Activated naive CD4-positive, alpha-beta T cell treated with anti-CD3 and anti-CD28 coated beads, Interleukin-2, amount 50 U/mL, for 24 hours (primary cell): ENCODE measurements at regions not wholly inside any gene's neighbourhood (a gene's known extent, or its start where the extent isn't known, plus 50 kb on each side); places are given as distances from the start of the nearest gene placed in this dataset.

Source experiments
- H3K27ac Mint-ChIP-seq: one replicate; pipeline ENCODE4 v1.8.0; 2021; ENCODE audit warnings: mild to moderate bottlenecking, mixed read lengths
- H3K27me3 Mint-ChIP-seq: one replicate; pipeline ENCODE4 v1.8.0; 2021; ENCODE audit warnings: mixed read lengths
- H3K36me3 Mint-ChIP-seq: one replicate; pipeline ENCODE4 v1.8.0; 2021; ENCODE audit warnings: mixed read lengths
- H3K4me1 Mint-ChIP-seq: one replicate; pipeline ENCODE4 v1.8.0; 2021; ENCODE audit warnings: mixed read lengths
- H3K4me3 Mint-ChIP-seq: one replicate; pipeline ENCODE4 v1.8.0; 2021; ENCODE audit warnings: mild to moderate bottlenecking, mixed read lengths
- H3K9me3 Mint-ChIP-seq: one replicate; pipeline ENCODE4 v1.8.0; 2021; ENCODE audit warnings: mixed read lengths

DNA sequence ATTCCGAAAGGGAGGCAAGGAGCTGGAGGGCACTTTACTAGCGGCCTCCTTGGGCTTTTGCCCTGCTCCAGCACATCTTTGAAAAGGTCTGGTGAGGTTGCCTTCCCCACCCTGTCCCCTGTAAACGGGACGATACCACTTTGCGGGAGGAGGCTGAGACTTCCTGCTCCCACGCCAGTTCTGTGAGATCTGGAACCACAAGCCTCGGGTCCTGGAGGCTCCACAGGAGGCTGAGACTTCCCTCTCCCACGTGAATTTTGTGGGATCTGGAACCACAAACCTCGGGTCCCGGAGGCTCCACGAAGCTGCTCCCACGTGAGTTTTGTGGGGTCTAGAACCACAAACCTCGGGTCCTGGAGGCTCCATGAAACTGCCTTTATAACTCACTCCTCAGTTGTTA is 209.3 kb downstream of the DLL1 start:
- Mint-ChIP-seq H3K4me3 (no peak overlapping the region), H3K9me3 (no peaks in the 10 kb centered on the region), H3K27me3 (no peaks in the 10 kb centered on the region), H3K27ac (no peak overlapping the region), H3K4me1 (peaks cover 7% of the 10 kb centered on the region), H3K36me3 (no peaks in the 10 kb centered on the region)

DNA sequence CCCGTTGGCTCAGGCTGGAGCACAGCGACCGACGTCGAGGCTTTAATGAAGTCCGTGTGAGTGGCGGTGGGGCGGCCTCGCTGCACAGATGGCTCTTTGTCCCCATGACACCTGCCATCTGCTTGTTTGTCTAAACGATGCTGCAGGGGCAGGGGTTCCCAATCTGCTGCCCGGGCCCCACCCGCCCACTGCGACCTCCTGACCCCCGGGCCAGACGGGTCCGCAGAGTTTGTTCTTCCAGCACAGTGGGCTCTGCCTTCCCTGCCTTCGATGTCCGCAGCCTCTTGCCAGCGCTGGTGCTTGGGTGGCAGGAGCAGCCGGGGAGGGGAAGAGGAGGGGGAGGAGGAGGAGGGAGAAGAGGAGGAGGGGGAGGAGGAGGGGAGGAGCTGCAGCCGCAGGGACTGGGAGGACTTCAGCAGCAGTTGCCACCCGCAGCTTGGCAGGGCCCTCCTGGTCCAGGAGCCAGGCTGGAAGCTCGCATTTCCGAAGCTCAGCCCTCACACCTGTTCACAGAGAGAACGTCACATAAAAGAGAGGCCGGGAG is 210.0 kb downstream of the DLL1 start:
- Mint-ChIP-seq H3K27ac (no peak overlapping the region), H3K4me1 (peaks cover 7% of the 10 kb centered on the region), H3K4me3 (no peak overlapping the region), H3K36me3 (no peaks in the 10 kb centered on the region), H3K27me3 (no peaks in the 10 kb centered on the region), H3K9me3 (no peaks in the 10 kb centered on the region)

DNA sequence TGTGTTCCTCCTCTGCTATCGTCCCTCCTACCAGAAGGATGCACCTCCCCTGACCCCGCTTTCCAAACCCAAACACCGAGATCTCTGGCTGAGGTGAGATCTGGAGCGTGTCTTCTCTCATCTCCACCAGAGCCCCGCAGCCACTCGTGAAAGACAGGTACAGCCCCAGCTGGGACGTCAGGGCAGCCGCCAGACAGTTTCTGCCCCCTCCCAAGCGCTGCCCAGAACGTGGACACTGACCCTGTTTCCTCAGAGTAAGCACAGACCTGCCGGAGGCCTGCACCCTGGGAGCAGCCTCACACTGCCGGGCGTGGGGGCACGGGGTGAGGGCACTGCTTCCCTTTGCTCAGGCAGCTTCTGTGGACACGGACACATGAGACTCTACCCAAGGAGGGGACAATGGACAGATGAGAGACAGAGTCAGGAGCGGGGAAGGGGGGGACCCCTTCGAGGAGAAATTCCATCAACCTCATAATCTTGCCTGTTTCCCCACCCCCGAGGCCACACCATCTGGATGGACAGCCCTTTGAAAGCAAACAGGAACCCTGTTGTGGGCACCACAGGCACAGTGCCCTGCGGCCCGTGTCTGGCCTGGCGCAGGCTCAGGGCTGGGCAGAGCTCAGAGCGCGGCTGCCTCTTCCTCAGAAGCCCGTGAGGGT is 210.6 kb downstream of the DLL1 start:
- Mint-ChIP-seq H3K27ac (no peak overlapping the region), H3K36me3 (no peaks in the 10 kb centered on the region), H3K4me3 (no peak overlapping the region), H3K4me1 (peaks cover 7% of the 10 kb centered on the region), H3K27me3 (no peaks in the 10 kb centered on the region), H3K9me3 (no peaks in the 10 kb centered on the region)

DNA sequence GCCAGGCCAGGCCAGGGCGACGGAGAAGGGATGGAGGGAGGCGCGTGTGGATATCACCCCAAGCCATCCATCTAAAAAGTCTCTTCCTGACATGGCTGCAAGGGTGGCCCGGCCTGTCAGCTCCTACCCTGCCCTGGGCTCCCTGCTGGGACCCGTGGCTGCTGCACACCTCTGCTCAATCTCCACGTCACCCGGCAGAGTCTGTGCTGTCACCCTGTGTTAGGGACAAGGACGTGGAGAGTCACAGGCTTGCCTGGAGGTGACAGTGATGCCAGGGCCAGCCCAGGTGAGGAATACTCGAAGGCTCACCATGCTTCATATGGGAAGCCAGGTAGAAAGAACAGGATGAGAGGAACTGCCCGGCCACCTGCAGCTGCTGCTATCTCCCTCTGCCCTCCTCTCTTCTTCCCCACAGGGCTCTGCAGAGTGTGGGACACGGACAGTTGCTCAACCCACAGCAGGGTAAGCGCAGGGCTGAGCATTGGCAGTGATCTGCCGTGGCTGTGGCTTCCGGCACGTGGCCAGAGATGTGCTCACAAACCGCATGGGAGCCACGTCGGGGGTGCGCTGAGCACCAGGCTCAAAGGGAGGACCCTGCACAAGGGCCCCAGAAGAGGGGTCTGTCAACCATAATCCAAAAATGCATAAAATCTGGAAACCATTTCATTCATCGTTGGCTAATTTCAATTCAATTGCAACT is 214.3 kb downstream of the DLL1 start:
- H3K36me3 Mint-ChIP-seq, result no peaks in the 10 kb centered on the region
- no peaks in the 10 kb centered on the region for H3K27me3 Mint-ChIP-seq
- H3K4me3 Mint-ChIP-seq, result no peak overlapping the region
- H3K27ac Mint-ChIP-seq, result no peak overlapping the region
- H3K4me1 Mint-ChIP-seq, result no peaks in the 10 kb centered on the region
- H3K9me3 Mint-ChIP-seq, result no peaks in the 10 kb centered on the region

DNA sequence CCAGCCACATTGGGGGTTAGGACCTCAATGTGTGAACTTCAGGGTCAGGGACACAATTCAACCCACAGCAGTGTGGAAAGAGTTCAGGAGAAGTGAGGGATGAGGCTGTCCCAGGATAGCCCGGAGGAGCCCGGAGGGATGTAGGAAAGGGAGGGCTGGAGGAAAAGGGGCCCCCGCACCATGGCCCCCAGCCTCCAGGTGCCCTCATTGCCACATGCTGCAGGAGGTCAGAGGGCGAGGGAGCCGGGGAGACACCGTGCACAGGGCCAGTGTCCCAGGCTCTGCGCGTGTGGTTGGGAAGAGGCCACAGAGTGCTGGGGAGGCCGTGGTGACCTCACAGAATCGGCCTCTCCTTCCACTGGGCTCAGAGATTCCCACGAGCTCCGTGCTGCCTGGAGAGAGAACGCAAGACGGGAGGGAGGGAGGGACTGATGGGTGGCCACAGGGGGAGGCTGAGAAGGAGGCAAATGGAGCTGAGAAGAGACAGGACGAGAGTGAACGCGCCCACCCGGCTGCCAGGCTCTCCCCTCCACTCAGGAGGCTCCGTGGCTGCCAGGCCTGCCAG is 215.1 kb downstream of the DLL1 start:
- H3K36me3 Mint-ChIP-seq, result no peaks in the 10 kb centered on the region
- H3K9me3 Mint-ChIP-seq, result no peaks in the 10 kb centered on the region
- no peak overlapping the region for H3K27ac Mint-ChIP-seq
- peaks cover 7% of the 10 kb centered on the region for H3K27me3 Mint-ChIP-seq
- H3K4me1 Mint-ChIP-seq, result no peaks in the 10 kb centered on the region
- no peak overlapping the region for H3K4me3 Mint-ChIP-seq

DNA sequence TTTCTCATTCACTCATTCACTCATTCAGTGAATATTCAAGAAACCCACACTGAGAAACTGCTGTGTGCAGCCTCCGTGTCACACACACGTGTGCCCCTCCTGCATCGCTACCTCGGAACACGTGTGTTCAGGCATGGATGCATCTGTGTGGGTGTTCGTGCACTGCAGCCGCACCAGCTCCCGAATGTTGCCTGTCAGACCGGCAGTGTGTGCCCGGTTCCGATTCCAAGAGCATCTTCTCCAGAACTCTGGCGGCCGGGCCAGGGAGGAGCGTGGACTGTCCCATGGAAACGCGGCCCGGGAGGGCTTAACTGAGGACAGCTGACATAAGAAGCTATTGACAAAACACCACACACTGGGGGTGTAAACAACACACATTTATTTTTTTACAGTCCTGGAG is 216.0 kb downstream of the DLL1 start:
- H3K4me3 Mint-ChIP-seq, result no peak overlapping the region
- peaks cover 7% of the 10 kb centered on the region for H3K27me3 Mint-ChIP-seq
- no peak overlapping the region for H3K27ac Mint-ChIP-seq
- H3K36me3 Mint-ChIP-seq, result peaks cover 3% of the 10 kb centered on the region
- peaks cover 6% of the 10 kb centered on the region for H3K9me3 Mint-ChIP-seq
- H3K4me1 Mint-ChIP-seq, result no peaks in the 10 kb centered on the region

DNA sequence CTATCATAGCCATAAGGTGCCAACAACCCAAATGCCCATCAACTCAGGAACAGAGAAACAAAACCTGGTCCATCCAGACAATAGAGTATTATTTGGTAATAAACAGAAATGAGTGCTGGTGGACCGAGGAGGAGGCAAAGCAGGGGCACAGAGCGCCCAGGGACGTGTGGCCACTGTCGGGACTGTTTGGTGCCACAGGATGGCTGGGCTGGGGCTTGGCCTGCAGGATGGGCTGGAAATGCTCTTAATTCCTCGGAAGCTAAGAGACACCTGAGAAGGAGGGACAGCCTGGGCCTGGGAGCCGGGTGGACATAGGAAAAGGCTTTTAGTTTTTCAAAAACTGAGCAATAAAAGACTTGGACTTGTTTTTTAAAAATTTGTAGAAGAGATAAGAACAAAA is 216.4 kb downstream of the DLL1 start:
- no peaks in the 10 kb centered on the region for H3K4me1 Mint-ChIP-seq
- H3K4me3 Mint-ChIP-seq, result no peak overlapping the region
- peaks cover 9% of the 10 kb centered on the region for H3K9me3 Mint-ChIP-seq
- H3K36me3 Mint-ChIP-seq, result peaks cover 3% of the 10 kb centered on the region
- H3K27ac Mint-ChIP-seq, result no peak overlapping the region
- H3K27me3 Mint-ChIP-seq, result peaks cover 7% of the 10 kb centered on the region

DNA sequence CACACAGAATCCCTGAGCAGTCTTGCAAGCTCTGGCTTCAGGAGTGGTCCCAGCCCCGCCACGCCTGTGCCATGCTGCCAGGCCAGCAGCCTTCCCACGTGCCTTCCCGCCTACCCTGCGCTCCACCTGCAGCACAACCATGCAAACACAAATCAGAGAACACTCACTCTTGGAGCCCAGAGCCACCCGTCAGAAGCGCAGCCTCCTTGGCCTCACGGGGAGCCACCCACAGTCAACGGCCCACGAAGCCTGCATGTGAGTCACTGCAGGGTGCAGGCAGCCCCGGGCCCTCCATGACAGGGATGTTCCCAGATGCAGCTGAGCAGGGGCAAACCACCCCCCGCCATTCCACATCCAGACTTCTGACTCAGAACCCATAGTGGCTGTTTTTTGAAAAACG is 217.0 kb downstream of the DLL1 start:
- H3K9me3 Mint-ChIP-seq, result peaks cover 12% of the 10 kb centered on the region
- H3K27me3 Mint-ChIP-seq, result peaks cover 7% of the 10 kb centered on the region
- peaks cover 3% of the 10 kb centered on the region for H3K36me3 Mint-ChIP-seq
- no peak overlapping the region for H3K4me3 Mint-ChIP-seq
- H3K4me1 Mint-ChIP-seq, result no peaks in the 10 kb centered on the region
- no peak overlapping the region for H3K27ac Mint-ChIP-seq

DNA sequence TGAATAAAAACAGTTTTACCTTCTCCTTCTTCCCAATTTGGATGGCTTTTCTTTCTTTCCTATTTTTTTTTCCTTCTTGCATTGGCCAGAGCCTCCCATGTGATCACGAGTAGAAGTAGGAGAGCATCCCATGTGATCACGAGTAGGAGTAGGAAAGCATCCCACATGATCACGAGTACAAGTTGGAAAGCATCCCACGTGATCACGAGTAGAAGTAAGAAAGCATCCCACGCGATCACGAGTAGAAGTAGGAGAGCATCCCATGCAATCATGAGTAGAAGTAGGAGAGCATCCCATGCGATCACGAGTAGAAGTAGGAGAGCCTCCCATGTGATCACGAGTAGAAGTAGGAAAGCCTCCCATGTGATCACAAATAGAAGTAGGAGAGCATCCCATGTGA is 218.6 kb downstream of the DLL1 start:
- H3K4me3 Mint-ChIP-seq, result no peak overlapping the region
- no peak overlapping the region for H3K27ac Mint-ChIP-seq
- H3K9me3 Mint-ChIP-seq, result peaks cover 12% of the 10 kb centered on the region
- no peaks in the 10 kb centered on the region for H3K4me1 Mint-ChIP-seq
- peaks cover 7% of the 10 kb centered on the region for H3K27me3 Mint-ChIP-seq
- H3K36me3 Mint-ChIP-seq, result peaks cover 3% of the 10 kb centered on the region

DNA sequence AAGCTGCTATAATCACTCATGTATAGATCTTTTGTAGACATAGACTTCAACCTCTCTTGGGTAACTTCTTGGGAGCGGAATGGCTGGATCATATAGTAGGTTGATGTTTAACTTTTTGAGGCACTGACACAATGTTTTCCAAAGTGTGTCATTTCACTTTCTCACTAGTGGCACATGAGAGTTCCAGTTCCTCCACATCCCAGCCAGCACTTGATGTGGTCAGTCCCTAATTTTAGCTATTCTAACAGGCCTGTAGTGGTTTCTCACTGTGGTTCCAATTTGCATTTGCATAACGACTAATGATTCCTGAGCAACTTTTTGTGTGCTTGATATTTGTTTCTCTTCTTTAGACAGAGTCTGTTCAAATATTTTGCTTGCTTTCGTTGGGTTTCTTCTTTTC is 221.3 kb downstream of the DLL1 start:
- H3K36me3 Mint-ChIP-seq, result peaks cover 3% of the 10 kb centered on the region

DNA sequence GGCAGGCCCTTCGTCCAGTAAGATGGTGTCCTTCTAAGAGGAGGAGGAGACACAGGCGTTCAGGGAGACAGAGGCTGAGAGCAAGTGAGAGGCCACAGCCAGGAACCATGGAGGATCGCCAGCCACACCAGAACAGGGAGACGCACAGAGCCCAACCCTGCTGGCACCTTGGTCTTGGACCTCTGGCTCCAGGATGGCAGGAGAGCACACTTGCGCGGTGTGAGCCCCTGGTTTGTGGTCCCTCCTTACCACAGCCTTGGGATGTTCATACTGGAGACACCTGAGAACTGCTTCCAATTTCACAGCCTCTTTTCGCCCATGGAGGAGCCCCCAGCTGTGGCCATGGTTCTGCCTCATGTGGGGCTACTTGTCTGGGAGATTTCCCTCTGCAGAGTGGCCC is 222.4 kb downstream of the DLL1 start:
- Mint-ChIP-seq H3K27ac (no peak overlapping the region), H3K36me3 (peaks cover 3% of the 10 kb centered on the region), H3K4me3 (no peak overlapping the region), H3K27me3 (peaks cover 7% of the 10 kb centered on the region), H3K9me3 (peaks cover 12% of the 10 kb centered on the region), H3K4me1 (no peaks in the 10 kb centered on the region)

More for the DNA sequence above, 221.3 kb downstream of the DLL1 start:
- Mint-ChIP-seq H3K9me3 (peaks cover 12% of the 10 kb centered on the region), H3K27ac (no peak overlapping the region), H3K4me3 (no peak overlapping the region), H3K4me1 (no peaks in the 10 kb centered on the region), H3K27me3 (peaks cover 7% of the 10 kb centered on the region)

DNA sequence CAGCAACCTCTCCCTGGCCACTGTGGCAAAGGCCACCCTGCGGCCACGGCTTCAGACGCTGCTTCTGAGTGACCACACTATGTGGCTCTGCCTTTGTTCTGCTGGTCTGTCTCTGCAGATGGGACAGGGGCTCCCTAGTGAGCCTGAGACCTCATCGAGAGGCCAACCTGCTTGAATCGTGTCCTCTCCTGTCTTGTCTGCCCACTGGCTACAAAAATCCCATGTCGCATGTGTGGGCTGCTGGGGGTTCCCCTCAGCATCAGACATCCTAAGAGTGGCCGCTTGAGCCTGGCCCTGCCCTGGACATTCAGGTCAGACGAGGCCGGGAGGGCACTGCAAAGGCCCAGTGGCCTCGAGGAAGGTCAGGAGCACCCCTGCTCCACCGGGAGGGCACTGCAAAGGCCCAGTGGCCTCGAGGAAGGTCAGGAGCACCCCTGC is 222.9 kb downstream of the DLL1 start:
- H3K4me3 Mint-ChIP-seq, result no peak overlapping the region
- no peaks in the 10 kb centered on the region for H3K4me1 Mint-ChIP-seq
- peaks cover 12% of the 10 kb centered on the region for H3K9me3 Mint-ChIP-seq
- no peak overlapping the region for H3K27ac Mint-ChIP-seq
- peaks cover 7% of the 10 kb centered on the region for H3K27me3 Mint-ChIP-seq
- peaks cover 3% of the 10 kb centered on the region for H3K36me3 Mint-ChIP-seq

DNA sequence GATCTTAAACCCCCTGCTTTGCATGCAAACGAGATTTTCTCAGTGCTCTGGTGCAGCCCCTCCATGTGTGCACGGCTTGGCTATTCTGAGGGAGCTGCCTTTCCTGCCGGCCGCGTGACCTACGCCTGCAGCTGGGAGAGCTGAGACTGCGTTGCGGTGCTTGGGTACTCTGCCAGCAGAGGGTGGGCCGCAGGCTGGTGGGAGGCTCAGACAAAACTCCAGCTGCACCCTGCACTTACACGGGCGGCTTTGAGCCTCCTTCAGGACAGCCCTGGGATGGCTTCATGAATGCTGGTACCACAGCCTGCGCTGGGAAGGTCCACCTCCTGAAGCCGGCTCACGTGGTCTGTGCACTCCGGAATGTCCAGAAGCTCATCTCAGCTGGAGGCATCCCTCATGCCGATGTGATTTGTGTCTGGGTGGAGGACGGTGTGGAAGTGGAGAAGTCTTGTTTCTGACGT is 223.7 kb downstream of the DLL1 start:
- Mint-ChIP-seq H3K9me3 (peaks cover 12% of the 10 kb centered on the region), H3K4me3 (no peak overlapping the region), H3K4me1 (no peaks in the 10 kb centered on the region), H3K36me3 (peaks cover 3% of the 10 kb centered on the region), H3K27ac (no peak overlapping the region), H3K27me3 (peaks cover 7% of the 10 kb centered on the region)

DNA sequence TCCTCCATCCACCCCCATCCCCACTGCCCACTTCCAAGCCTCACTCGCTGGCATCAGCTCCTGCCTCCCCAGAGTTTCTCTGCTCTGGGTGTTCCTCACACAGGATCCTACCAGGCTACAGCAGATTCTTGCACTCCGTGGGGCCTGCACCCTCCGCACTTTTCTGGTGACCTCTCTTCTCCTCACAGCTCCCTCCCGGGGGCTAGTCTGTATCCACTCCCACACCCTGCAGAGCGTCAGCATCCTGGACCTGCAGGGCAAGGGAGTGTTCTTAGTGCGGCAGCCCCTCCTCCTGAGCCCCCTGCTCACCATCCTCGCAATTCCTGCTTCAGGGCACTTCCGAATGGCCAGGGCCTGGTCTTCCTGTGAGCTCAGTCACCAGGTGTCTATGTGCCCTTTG is 224.2 kb downstream of the DLL1 start:
- Mint-ChIP-seq H3K9me3 (peaks cover 12% of the 10 kb centered on the region), H3K4me1 (no peaks in the 10 kb centered on the region), H3K27ac (no peak overlapping the region), H3K4me3 (no peak overlapping the region), H3K36me3 (peaks cover 3% of the 10 kb centered on the region), H3K27me3 (peaks cover 7% of the 10 kb centered on the region)

DNA sequence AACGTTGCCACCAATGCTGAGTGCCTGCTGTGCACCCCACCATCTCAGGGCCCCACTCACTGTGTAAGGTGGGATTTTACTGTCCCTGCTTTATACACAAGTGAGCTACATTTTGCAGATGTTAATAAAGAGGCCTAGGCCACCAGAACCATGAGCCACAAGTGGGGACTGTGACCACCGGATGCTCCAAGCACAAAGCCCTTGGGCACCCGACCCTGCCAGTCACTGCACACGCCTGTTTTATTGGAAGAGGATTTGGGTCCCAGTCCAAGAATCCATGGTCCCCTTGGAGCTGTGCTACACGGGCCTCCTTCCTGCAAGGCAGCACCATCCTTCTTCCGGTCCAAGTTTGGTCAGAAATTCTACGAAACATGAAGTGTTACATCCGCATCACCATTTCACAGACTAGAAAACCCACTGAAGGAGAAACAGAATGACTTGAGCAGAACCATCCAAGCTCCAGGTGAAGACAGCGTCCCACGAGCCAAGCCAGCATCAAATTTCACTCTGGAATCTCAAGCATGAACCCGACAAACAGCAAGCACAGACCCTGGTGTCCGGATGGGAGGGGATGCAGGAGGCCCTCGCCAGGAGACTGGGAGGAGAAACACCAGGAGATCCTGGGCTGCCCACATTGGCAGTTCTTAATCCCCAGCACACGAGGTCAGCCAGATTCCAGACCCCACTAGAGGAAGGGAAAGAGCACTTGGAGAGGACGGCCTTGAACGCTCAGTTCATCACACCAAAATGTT is 226.9 kb downstream of the DLL1 start:
- Mint-ChIP-seq H3K9me3 (no peaks in the 10 kb centered on the region), H3K36me3 (no peaks in the 10 kb centered on the region), H3K4me1 (no peaks in the 10 kb centered on the region), H3K4me3 (no peak overlapping the region), H3K27ac (no peak overlapping the region), H3K27me3 (no peaks in the 10 kb centered on the region)
